ENCODE measurements at regions not wholly inside any gene's neighbourhood (a gene's known extent, or its start where the extent isn't known, plus 50 kb on each side); places are given as distances from the start of the nearest gene placed in this dataset.

DNA sequence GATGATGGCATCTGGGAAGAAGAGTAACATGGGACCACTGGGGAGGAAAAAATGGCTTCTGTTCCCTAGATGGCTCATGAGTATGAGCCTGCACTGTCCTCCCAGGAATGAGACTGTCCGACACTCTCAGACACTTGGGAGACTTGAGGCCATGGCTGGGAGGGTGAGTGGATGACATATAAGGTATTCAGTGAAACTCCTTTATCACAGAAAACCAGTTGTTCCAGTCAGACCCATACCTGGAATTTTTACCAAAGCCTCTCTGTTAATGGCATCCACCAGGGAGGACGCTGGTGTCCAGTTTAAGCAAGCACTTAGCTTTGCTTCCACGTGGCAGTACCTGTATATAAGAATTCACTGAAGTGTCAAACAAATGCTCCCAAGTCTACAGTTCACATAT, 116.7 kb upstream of the C10orf90 start:
- DNase-seq = peak; percentile 67

DNA sequence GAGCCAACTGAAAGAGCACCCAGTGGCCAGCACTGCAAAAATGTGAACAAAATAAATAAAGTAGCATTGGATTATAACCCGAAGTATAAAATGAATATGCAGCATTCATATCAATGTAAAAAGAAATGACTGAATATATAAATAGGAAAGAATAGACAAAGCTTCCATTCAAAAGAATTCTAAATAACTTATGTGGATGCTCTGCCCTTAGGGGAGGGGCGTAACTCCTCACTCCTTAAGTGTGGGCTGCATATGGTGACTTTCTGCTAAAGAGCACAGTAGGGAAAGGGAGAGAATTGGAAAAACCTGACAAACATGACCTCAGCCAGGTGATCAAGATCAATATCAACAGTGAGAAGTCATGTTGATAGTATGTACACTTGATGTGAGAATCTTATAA, 109.9 kb upstream of the DOCK1 start:
- no peak for DNase-seq

DNA sequence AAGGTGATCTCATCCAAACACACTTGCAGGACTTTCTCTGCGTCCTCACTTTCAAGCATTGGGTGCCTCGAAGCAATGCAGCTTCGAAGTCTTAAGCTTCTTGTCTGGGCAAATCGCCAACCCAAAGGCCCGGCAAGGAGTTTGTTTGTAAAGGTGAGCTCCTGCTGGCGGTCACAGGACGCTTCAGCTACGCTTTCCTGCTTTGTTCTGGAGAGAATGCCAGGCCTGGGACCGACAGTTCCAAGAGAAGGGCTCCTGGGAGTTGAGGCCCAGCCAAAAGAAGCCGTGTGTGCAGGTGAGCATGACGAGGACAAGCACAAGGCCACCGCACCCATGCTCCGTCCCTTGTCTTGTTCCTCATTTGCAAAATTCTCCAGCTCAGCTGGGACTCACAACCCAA, 106.6 kb upstream of the DOCK1 start:
- no peak for DNase-seq

DNA sequence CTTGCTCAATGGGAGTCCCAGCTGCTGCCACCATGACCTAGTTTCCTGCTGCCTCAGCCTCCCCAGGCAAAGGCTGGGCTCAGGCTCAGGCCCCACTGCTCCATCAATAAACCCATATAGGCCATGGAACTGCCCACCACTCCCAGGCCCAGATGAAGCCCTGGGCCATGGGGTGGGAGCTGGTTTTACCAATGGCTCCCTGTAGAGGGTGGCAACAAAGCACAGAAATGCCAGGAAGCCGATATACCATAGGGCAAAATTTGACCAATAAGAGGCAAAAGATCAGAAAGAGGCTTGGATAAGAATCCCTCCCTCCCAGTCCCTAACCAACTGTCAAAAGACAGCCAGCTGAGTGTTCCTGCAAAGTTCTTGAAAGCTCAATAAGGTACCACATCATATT, 101.8 kb upstream of the DOCK1 start:
- DNase-seq = no peak

DNA sequence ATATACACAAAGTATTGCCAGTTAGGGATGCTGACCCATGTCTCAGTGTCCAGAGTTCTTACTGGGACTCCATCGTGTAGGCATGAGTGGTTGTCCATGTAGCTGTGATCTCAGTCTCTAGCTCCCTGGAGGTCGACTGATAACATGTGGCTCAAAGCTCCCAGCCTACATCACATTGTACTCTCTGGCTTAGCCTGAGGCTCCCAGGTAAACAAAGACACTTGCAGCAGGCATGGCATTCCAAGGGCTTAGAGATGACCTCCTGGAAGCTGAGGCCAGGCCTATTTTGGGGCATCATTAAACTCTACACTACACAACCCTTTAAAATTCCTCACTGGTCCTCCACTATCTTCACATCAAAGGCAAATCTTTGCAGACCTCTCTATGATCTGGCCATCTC, 100.8 kb upstream of the DOCK1 start:
- no peak for DNase-seq

DNA sequence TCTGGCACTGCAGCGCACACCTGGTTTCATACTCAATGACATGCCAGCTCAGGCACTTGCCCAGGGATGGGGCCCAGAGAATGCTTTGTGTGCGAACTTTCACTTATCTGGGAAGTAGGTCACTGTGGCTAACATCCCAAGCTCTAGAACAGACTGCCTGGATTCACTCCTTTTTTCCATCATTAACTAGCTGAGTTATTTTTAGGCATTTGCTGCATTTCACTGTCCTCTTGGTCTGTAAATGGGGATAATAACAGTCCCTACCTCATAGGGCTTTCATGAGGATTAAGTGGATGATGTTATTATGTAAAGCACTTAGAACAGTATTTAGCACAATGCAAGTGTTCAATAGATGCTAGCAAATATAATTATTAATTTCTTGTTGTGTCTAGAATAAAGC, 98.7 kb upstream of the DOCK1 start:
- DNase-seq = no peak

DNA sequence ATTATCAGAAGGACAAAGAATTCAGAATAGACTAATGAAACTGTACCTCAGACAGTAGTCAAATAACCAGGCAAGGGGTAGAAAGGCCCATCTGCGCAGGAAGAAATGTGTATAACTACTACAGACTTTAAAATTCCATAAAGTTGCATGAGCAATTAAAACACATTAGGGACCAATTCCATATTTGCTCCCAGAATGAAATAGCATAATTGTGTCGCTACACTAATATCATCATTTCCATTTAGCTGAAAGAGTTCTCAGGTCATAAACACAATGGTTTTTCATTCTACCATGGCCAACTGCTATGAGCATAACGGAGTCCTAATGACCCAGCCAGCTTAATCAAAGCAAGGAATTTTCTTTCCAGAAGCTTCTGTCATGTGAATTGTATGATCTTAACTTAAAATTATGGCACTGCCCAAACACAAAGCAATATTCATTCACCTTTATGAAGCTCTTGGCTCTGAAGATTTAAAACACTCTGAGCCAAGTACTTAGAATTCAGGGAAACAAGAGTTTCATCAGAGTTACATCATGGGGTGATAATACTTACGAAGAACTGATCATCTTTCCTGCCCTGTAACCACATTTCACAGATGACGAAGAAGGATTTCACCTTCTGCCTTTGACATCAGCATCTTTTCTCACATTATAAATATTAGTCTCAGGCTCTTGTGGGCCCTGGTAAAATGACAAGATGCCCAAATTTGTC, 98.1 kb upstream of the DOCK1 start:
- no peak for DNase-seq

DNA sequence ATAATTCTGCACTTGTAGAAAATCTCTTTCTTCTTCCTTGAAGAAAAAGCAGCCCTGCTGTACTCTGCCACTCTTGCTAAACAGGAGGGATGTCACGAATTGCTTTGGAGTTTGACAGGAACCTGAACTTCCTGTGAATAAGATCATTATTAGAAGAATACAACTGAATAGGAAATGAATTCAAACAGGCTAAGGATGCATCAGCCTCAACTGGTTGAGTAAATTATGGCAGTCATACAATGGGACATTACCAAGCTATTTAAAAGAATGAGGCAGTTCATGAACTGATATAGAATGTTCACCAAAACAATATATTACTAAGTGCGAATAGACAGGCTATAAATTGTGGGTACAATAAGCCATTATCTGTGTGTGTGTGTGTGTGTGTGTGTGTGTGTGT, 97.1 kb upstream of the DOCK1 start:
- no peak for DNase-seq

DNA sequence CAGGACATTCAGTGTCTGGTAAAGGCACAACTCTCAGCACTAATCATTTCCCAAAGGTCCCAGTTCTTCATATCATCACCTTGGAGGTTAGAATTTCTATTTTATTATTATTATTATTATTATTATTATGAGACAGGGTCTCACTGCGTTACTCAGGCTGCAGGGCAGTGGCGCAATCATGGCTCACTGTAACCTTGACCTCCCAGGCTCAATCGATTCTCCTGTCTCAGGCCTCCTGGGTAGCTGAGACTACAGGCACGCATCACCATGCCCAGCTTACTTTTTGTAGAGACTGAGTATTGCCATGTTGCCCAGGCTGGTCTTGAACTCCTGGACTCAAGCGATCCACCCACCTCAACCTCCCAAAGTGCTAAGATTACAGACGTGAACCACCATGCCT, 91.8 kb upstream of the DOCK1 start:
- DNase-seq = no peak

DNA sequence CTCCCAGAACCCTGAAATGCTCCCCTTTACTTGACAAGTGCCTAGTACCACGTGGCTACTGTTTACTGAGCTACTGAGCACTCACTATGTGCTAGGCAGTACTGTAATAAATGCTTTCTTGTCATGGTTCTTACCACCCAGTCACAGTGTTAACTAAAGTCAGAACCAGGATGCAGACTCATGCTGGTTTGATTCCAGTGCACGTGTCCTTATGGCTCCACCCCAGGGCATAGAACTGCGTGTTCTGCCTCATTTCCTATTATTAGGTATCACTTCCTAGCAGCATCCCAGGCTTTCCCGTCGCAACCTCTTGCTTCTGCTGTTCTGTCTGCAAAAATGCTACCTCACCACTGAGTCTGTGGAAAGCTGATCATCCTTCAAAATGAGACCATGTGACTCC, 71.7 kb upstream of the DOCK1 start:
- DNase-seq = no peak

DNA sequence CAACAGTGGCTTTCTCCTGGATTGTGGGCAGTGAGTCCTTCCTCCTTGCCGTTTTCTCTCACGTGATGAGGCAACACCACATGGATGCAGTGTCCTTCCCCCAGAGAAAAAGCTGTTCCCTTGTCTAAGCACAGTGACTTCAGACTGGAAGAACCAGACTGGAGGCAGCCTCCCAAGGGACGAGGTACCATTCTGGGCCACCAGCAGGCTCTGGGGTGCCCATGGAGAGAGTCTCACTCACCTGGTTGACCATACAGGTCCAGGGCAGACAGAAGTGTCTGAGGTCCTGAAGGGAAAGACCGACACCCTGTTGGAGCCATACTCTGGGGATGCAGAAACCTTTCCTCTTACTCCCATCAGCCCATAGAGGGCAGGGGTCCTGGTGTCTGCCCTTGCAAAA, 69.2 kb upstream of the DOCK1 start:
- no peak for DNase-seq

DNA sequence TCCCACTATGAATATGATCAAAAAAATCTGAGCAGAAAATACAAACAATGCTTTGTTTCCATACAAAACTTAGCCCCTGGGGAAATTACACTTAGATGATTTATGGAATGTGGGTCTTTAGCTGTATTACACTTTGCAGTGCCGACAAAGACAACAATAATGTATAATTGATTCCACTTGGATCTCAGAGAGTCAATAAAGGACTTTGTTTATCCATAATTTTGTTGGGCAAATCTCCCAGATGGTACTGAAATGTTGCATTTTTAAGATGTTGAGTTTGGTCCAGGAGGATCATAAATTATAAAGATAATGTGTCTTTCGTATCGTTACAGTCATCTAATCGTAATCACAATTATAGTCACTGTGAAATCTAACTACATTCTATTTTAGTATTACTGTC, 66.9 kb upstream of the DOCK1 start:
- DNase-seq = no peak

DNA sequence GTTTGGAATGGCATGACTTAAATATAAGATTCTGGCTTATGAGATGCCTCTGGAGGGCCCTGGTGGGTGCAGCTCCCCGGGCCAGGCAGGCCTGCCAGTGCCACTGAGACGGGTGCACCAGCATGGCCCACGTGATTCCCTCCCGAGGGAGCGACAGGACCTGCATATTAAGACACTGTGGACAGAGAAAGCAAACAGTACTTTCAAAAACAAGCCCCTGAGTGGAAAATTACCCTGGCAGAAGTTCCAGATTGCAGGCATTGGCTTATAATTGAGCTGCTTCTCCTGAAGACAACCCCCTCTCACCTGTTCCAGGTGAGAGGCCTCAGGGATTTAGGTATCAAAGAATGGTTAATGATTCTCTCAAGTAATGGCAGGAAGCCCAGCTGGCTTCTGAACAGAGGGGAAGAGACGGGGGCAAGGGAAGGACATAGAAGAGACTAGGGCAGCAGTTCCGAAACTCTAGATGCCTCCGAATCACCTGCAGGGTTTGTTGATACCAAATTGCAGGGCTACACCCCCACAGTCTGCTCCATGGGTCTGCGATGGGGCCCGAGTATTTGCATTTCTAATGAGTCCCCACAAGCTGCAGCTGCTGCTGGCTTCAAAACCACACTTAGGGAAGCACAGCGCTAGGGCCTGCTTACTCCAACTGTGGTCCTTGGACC, 66.0 kb upstream of the DOCK1 start:
- no peak for DNase-seq

DNA sequence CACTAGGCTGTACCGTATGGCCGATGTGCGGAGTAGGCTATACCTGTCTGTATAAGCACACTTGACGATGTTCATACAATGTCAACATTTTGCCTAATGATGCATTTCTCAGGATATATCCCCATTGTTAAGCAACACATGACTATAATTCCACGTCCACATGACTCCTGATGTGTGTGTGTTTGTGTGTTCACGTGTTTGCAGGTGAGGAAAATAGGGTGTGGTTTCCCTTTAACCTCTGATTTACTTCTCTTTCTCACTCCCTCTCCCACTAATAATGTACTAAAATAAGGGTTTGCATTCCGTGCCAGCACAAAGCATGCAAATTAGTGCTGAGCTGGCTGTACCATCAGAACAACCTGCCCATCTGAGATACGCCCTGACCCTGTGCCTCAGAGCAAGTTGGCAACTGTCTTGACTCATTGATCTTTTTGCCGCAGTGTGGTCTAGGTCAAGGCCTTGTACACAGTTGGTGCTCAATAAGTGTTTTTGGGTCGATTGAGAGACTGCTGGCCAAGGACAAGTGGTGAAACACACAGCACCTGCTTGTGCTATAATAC, 64.6 kb upstream of the DOCK1 start:
- DNase-seq = no peak

DNA sequence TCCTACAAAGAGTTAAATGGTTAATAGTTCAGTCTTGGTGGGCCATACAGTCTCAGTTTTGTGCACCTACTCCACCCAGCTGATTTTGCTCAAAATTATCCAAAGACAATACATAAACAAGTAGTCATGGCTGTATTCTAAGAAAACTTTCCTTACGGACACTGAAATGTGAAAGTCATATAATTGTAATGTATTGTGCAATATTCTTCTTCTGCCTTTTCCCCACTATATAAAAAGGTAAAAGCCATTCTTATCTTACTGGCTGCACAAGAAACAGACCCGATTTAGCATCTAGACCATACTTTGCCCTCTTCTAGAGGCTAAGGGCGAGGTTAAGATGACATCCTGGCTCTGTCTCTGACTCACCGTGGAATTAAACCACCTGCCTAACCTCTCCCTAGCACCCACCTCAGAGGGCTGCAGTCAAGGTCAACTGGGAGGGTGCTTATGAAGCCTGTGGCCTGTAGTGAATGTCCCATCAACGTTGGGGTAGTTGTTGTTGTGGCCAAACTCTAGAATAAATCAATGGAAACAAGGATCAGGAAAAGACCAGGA, 63.8 kb upstream of the DOCK1 start:
- DNase-seq = no peak

DNA sequence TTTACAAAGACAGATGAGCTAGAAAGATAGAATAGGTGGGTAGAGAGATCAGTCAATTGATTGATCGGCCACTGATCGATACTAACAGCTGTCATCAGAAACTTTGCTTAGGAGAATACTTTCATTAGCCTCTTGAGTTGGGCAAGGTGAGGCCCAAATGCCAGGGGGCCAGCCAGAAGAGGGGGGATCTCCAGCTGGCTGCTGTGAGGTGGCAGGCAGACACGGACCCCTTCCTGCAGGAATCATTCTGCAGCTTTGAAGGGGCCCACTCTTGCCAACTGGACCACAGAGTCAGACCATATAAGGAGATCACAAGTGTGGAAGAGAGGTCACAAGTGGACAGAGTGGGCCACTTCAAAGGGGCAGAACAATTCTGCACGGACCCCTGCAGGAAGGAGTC, 62.9 kb upstream of the DOCK1 start:
- DNase-seq = no peak

DNA sequence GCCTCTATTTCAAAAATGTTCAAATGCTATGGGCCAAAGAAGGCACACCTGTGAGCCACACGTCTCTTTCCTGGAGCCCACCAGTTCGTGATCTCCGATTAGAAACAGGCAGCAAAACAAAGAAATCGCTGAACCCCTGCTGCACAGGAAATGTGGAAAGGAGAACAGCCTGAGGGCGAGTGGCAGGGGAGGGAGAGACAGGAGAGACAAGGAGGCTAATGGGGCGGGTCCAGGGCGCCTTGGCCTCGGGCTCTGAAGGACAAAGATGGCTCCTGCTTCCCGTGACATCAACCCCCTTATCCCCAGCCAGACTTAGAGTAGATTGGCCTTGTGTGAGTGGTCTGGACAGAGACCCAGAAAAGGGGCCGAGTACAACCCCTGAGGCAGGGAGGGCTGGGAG, 62.4 kb upstream of the DOCK1 start:
- peak; percentile 69 for DNase-seq

DNA sequence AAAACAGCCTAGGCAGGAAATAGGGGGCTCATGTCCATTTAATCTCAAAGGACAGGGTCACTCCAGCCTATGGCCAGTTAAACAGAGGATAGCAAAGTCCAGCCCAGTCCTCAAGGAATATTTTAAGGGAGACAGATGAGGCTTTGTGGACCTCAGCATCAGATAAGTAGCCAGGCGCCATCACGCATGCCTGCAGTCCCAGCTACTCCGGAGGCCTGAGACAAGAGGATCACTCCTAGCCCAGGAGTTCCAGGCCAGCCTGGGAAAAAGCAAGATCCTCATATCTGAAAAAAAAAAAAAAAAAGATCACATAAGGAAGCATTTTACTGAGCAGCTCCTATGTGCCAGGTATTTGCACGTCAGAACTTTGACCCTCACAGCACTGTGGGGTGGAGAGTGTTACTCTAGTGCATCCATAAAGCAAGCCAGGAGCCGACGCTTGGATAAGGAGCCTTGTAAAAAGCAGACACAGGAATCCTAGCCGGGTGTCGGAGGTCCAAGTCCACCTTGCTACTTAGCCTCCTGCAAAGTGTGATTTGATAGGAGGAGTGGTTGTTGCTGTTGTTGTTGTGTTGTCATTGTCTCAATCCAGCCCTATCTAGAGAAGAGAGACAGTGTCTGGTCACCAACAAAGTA, 61.8 kb upstream of the DOCK1 start:
- DNase-seq = no peak

DNA sequence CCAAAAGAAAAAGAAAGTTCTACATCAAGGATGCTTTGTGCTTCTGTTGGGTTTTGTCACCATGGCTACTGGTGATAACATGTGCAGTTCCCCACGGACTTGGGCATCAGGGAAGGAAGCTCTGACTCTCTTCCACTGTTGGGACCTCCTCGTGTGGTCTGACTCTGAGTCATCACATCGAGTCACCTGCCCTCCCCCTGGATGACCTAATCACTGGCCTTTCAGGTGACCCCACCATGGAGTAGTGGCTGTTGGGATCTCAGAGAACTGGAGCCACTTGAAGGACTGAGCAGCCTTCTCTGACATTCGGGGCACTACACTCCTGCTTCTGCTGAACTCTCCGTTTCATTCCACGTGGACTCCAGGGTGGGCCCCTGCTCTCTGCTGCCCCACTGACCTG, 60.8 kb upstream of the DOCK1 start:
- DNase-seq = no peak

DNA sequence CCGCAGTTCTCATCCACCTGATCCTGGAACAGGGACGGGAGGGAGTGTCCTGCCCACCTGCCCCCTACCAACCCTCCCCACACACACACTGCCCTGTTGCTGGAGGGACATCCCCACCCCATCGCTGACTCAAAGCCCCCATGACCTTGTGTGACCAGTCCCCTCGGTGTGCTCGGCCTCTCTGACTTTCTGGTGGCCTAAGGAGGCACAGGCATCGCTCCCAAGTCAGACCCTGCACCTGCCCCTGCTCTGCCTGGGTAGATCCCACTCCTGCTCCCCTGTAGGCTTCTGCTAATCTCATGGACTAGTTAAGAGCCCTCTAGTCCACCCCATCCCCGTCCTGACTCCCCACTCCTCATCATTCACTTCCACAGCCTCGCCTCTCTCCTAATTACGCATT, 58.8 kb upstream of the DOCK1 start:
- no peak for DNase-seq

DNA sequence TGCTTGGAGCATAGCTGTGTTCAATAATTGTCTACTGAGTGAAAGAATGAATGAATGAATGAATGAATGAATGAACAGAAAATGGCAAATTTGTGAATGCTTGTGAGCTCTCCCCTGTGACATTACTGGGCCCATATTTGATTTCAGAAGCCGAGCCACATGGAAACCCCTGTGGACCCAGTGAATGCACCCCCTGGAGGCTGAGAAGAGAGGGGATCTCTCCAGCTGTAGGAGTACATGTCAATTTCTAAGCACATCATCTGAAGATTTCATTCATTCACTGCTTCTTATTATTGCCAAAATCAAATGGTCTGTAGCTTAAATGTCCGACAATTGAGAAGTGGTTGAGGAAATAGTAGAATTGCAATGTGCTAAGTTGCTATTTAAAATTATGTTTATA, 58.3 kb upstream of the DOCK1 start:
- no peak for DNase-seq

DNA sequence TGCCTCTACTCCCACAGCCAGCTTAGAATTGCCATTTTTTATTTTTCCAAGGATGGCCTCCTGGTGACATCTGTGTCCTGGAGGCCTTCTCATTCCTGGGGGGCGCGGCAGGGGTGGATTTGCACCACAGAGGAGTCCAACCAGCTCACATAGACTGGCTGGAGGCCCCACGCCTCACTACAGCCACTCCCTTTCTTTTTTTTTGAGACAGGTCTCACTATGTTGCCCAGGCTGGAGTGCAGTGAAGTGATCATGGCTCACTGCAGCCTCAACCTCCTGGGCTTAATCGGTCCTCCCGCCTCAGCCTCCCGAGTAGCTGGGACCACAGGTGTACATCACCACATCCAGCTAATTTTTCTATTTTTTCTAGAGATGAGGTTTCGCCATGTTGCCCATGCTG, 57.6 kb upstream of the DOCK1 start:
- no peak for DNase-seq

DNA sequence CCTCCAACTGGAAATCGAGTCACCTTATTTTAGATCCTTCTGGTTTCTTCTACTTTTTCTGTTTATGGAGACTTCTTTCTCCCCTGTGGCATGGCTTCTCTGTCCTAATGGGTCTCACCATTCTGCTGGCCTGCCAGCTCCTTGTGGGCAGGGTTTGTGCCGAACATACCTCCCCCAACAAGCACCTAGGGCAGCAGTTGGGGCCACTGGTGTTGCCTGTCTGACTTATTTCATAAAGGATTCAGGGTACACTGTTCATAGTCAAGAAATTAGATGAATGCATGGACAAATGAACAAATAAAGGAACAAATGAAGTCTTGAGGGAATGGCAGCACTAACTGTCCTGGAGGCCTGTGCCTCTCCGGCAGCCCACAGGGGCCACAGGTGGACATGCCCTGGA, 55.6 kb upstream of the DOCK1 start:
- DNase-seq = peak; percentile 19

Measured in islet precursor cell (in vitro differentiated cells).